PFSK-1 (cell line): ENCODE measurements at regions not wholly inside any gene's neighbourhood (a gene's known extent, or its start where the extent isn't known, plus 50 kb on each side); places are given as distances from the start of the nearest gene placed in this dataset.

Experiments
- FOXP2 ChIP-seq: optimal IDR thresholded peaks from 2 replicates; pipeline ENCODE3; 2011; ENCODE audit warnings: borderline replicate concordance, control low read depth, inconsistent platforms; ENCODE audit not compliant: insufficient read depth; ENCODE audit errors: extremely low read length, extremely low read depth
- POLR2AphosphoS5 ChIP-seq: IDR thresholded peaks from 2 replicates; pipeline ENCODE4 v1.6.1; 2012; ENCODE audit warnings: low read depth, mild to moderate bottlenecking, control low read depth, low read length, moderate library complexity
- SIN3A ChIP-seq: IDR thresholded peaks from 2 replicates; pipeline ENCODE4 v1.6.1; 2012; ENCODE audit warnings: mild to moderate bottlenecking, low read length, moderate library complexity, borderline replicate concordance; ENCODE audit not compliant: insufficient read depth
- TAF1 ChIP-seq: IDR thresholded peaks from 2 replicates; pipeline ENCODE4 v1.6.1; 2012; ENCODE audit warnings: low read length, control low read depth, borderline replicate concordance; ENCODE audit not compliant: insufficient read depth
- TF ChIP-seq, protein P1 (sequence below), 2 experiments: IDR thresholded peaks; 2 replicates each; pipeline versions ENCODE4 v1.6.1 to v1.8.0; 2011 to 2012; ENCODE audit warnings: low read depth in 2 of 2, low read length in 2 of 2, control low read depth in 1 of 2, inconsistent platforms in 1 of 2, mild to moderate bottlenecking in 1 of 2, moderate library complexity in 1 of 2; ENCODE audit not compliant: insufficient read depth in 1 of 2

DNA sequence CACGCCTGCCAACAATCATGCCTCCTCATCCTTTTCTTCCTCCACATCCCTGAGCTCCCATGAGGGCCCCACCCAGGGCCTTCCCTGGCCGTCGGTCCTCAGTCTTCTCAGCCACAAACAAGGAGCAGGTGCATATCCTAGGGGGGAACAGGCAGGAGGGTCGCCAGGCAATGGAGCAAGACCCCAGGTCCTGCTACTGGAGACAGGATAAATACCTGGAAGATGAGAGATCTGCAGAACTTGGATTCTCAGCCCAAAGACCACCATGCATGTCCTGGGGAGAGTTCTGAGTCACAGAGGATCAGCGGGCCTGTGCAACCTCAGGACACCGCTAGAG is 344.7 kb upstream of the TSHZ3 start:
- TF ChIP-seq SIN3A (no peak), POLR2AphosphoS5 (no peak)
- TF ChIP-seq, protein P1, sequence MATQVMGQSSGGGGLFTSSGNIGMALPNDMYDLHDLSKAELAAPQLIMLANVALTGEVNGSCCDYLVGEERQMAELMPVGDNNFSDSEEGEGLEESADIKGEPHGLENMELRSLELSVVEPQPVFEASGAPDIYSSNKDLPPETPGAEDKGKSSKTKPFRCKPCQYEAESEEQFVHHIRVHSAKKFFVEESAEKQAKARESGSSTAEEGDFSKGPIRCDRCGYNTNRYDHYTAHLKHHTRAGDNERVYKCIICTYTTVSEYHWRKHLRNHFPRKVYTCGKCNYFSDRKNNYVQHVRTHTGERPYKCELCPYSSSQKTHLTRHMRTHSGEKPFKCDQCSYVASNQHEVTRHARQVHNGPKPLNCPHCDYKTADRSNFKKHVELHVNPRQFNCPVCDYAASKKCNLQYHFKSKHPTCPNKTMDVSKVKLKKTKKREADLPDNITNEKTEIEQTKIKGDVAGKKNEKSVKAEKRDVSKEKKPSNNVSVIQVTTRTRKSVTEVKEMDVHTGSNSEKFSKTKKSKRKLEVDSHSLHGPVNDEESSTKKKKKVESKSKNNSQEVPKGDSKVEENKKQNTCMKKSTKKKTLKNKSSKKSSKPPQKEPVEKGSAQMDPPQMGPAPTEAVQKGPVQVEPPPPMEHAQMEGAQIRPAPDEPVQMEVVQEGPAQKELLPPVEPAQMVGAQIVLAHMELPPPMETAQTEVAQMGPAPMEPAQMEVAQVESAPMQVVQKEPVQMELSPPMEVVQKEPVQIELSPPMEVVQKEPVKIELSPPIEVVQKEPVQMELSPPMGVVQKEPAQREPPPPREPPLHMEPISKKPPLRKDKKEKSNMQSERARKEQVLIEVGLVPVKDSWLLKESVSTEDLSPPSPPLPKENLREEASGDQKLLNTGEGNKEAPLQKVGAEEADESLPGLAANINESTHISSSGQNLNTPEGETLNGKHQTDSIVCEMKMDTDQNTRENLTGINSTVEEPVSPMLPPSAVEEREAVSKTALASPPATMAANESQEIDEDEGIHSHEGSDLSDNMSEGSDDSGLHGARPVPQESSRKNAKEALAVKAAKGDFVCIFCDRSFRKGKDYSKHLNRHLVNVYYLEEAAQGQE (IDR thresholded peaks at IDR 0.05; ENCODE audit: insufficient read depth in 1 of 2, low read depth in 2 of 2, low read length in 2 of 2): no peak

DNA sequence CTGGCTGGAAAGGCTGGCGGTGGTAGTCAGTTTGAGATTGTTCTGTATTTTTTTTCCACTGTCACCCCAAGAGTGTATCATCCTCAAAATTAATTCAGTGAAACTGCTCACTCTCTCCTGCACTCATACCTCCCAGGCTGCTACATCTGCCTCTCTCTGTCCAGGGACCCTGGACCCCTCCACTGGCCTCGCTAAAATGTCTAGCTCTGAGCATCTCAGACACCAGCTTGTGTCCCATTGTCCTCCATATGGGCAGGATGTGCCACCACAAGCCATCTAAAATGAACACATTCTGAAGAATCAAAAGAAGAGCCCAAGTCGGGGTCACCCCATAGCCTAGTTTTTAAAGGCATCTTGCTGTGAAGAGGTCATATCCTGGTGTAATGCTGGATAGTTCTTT is 345.5 kb upstream of the TSHZ3 start:
- TF ChIP-seq FOXP2: no peak

DNA sequence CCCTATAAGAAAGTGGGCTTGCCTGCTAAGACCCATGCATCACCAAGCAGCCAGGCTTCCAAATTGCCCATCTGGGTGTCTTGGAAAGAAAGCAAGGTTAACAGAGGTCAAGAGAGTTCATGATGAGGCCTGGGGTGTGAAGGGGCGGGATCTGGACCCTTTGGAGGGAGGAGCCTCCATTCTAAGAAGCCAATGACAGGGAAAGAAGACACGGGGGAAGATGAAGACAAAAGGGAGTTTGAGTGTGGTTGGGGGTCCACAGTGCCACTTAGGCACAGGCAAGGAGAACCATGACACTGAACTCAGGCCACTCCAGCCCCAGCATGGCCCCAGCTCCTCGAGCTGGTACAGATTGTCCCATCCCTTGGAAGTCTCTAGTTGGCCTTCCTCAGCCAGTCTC is 350.2 kb upstream of the TSHZ3 start:
- TF ChIP-seq, protein P1 (IDR thresholded peaks at IDR 0.05; ENCODE audit: insufficient read depth in 1 of 2, low read depth in 2 of 2, low read length in 2 of 2): no peak
- TF ChIP-seq TAF1 (no peak), POLR2AphosphoS5 (no peak), SIN3A (no peak), FOXP2 (no peak)

DNA sequence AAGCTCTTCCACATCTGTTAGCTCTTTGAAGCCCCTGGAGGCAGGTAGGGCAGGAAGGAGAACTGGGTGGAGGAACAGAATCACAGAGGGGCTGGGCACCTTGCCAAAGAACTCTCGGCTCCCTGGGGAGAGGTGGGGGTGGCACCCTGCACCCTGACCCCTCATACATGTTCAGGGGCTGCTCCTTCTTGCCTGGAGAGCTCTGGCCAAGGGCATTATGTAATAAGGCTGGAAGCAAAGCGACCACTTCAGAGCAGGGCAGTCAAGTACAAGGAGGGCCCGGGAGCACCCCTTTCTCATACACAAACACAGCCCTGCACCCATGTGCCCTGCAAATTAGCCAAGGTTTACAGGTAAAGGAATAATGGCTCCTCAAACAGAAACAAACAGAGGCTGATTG is 351.9 kb upstream of the TSHZ3 start:
- no peak for TF ChIP-seq POLR2AphosphoS5
- TF ChIP-seq, protein P1 (IDR thresholded peaks at IDR 0.05; ENCODE audit: insufficient read depth in 1 of 2, low read depth in 2 of 2, low read length in 2 of 2): no peak
- no peak for TF ChIP-seq TAF1
- no peak for TF ChIP-seq FOXP2
- TF ChIP-seq SIN3A: no peak

DNA sequence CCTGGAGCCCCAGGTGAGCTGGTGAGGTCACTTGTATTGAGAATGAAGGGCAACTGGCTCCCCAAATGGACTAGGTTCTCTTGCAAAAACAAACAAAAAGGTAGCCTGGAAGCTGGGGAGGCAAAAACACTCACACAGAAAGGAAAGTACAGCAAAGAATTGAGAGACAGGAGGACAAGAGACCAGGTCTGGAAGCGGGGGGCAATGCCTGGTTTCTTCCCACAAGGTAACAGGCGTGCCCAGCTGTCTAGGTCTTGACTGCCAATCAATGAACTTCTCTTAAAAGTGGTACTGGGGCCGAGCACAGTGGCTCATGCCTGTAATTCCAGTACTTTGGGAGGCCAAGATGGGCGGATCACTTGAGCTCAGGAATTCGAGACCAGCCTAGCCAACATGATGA is 356.4 kb upstream of the TSHZ3 start:
- no peak for TF ChIP-seq TAF1
- TF ChIP-seq POLR2AphosphoS5: no peak
- TF ChIP-seq, protein P1 (IDR thresholded peaks at IDR 0.05; ENCODE audit: insufficient read depth in 1 of 2, low read depth in 2 of 2, low read length in 2 of 2): no peak
- no peak for TF ChIP-seq SIN3A
- TF ChIP-seq FOXP2: no peak
